GM13976 (cell line): ENCODE measurements at regions not wholly inside any gene's neighbourhood (a gene's known extent, or its start where the extent isn't known, plus 50 kb on each side); places are given as distances from the start of the nearest gene placed in this dataset.
"Not testable (repeated sequence)": the region's sequence is repeated elsewhere in the genome, so short reads cannot be mapped to it uniquely, and the experiment has no call there.

ENCODE experiments used
- DNase-seq: peaks from one replicate; pipeline ENCODE4 v3.0.0; 2012; ENCODE audit warnings: low spot score
- CTCF ChIP-seq: IDR thresholded peaks from 2 replicates; pipeline ENCODE4 v1.5.1; 2012; ENCODE audit warnings: borderline replicate concordance, mild to moderate bottlenecking; ENCODE audit not compliant: insufficient read depth; ENCODE audit errors: extremely low read depth, missing control alignments, control extremely low read depth
- in situ Hi-C: fragments of 300-500 bp; cut with MboI; formaldehyde crosslinking; loops from one replicate; pipeline ENCODE4 v1.12.0; 2022; ENCODE audit warnings: low sequenced_read_pairs, mixed read lengths, inconsistent platforms; ENCODE audit not compliant: unreplicated experiment

DNA sequence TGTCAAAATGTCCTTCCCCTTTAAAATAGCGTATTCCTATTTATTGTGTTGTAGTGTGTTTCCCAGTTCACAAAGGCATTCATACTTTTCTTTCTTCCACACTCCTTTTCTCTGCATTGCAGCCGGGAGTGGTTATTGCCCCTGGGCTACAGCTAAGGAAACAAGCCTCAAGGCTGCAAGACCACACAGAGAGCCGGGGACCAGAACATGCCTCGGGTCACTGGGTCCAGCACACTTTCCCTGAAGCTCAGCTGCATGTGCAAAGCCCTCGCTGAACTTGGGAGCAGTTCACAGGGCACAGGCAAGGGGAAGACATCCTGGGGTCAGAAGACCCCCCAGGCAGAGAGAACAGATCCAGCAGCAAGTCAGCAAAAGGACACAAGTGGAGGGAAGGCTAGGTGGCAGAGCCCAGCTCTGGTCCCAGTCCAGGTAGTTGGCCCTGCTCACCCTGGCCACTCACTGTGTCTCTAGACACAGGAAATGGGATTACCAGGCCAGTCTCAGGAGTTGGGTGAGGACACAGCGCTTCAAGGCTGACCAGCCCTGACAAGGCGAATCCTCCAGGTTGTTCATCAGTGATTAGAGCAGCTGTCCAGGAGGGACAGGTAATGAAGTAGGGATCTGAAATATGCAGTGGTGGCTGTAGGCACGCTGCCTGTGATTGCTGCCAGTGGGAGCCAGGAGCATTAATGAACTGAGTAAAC is 118.2 kb downstream of the CD83 start:
- in situ Hi-C loops, result no loop called here
- DNase-seq, result no peak
- TF ChIP-seq CTCF, result no peak

DNA sequence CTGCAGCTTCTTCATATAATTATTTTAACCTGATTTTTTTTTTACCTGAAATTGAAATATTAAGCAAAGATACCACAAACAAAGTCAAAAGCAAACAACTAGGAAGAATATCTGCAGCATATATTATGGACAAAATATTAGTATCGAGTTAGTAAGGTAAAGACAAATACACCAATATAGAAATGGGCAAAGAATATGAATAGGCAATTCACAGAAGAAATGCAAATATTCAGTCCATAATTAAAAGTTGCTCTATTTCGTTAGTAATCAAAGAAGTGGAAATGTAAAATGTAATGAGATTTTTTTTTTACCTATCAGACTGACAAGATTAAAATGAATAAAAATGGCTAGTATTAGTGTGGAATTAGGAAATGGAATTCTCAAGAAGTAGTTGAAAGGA is 121.5 kb downstream of the CD83 start:
- in situ Hi-C loops, result no loop called here
- no peak for DNase-seq
- no peak for TF ChIP-seq CTCF

- DNase-seq, result no peak
- TF ChIP-seq CTCF, result no peak
- in situ Hi-C loops, result no loop called here
Measured at GRCh38 chr6:14240411-14241166, 123.0 kb downstream of the CD83 start.

DNA sequence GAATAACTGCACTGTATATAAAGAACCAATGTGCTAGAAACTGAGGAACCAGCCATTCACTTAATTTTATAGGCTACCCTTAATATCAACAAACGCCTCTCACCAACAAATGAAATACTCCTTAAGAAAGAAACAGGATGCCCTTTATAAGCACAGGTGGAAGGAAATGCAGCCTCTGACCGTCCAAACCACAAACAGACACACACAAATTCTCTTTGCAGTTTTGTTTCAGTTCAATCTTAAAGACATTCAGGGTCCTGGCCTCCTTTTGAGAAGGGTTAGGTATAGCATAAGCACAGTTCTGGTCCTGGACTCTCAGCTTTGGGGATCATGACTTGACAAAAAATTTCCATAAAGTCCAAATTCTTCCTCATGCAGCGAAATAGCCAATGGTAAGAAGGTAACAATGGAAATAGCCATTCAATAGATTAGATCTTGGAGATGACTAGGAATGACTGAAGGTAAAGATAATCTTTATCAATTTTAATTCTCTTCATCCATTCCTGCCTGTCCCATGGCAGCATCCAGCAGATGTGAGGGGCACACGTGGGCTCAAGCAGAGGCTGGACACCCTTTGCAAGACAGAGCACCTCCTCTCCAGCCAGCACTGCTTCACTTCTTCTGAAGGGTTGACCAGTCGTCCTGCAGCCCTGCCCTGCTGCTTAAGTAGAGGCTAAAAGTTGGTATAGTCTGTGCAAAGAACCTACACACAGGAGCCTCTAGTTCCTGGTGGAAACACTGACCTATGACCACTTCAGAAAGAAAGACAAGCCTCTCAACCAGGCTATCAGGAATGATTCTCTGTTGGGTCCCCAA is 123.9 kb downstream of the CD83 start:
- no peak for TF ChIP-seq CTCF
- DNase-seq, result no peak
- in situ Hi-C loops, result no loop called here

DNA sequence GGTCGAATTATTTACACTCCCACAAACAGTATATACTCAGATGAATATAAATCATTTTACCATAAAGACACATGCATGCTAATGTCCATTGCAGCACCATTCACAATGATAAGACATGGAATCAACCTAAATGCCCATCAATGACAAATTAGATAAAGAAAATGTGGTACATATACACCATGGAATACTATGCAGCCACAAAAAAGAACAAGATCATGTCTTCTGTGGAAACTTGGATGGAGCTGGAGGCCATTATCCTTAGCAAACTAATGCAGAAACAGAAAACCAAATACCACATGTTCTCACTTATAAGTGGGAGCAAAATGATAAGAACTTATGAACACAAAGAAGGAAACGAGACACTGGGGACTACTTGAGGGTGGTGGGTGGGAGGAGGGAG is 125.3 kb downstream of the CD83 start:
- in situ Hi-C loops, DNase-seq: not testable (repeated sequence)

GRCh38 chr6:14243597-14243996 is 126.0 kb downstream of the CD83 start:
- no peak for TF ChIP-seq CTCF
- DNase-seq, result no peak
- in situ Hi-C loops, result no loop called here
